ENCODE measurements at regions not wholly inside any gene's neighbourhood (a gene's known extent, or its start where the extent isn't known, plus 50 kb on each side); places are given as distances from the start of the nearest gene placed in this dataset.

- TF ChIP-seq, protein P1, sequence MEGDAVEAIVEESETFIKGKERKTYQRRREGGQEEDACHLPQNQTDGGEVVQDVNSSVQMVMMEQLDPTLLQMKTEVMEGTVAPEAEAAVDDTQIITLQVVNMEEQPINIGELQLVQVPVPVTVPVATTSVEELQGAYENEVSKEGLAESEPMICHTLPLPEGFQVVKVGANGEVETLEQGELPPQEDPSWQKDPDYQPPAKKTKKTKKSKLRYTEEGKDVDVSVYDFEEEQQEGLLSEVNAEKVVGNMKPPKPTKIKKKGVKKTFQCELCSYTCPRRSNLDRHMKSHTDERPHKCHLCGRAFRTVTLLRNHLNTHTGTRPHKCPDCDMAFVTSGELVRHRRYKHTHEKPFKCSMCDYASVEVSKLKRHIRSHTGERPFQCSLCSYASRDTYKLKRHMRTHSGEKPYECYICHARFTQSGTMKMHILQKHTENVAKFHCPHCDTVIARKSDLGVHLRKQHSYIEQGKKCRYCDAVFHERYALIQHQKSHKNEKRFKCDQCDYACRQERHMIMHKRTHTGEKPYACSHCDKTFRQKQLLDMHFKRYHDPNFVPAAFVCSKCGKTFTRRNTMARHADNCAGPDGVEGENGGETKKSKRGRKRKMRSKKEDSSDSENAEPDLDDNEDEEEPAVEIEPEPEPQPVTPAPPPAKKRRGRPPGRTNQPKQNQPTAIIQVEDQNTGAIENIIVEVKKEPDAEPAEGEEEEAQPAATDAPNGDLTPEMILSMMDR (IDR thresholded peaks at IDR 0.05 in 4 of 5, conservative IDR thresholded peaks at IDR 0.05 in 1 of 5): no peak
- TF ChIP-seq POLR2A (IDR thresholded peaks at IDR 0.05): no peak
These were observed 327.3 kb downstream of the RWDD3 start for GRCh38 chr1:95561346-95561745.

All from gastrocnemius medialis (tissue), 4 donors.